OCI-LY7 (cell line): ENCODE measurements at regions not wholly inside any gene's neighbourhood (a gene's known extent, or its start where the extent isn't known, plus 50 kb on each side); places are given as distances from the start of the nearest gene placed in this dataset.

Experiments
- BruUV-seq: library from RNA; stranded (reverse); fragments of 400-500 nt; replicated peaks from 2 replicates; lab custom pipeline; 2021; lab: Mats Ljungman, UMichigan
- CTCF ChIA-PET: fragments of 300-600 bp; sonication (Branson Sonifier 250); formaldehyde crosslinking; loops from one replicate; lab custom pipeline; 2022; ENCODE audit warnings: antibody characterized with exemption; ENCODE audit not compliant: unreplicated experiment; lab: Charles Lee
- POLR2A ChIA-PET: fragments of 300-600 bp; sonication (Branson Sonifier 250); formaldehyde crosslinking; loops from one replicate; lab custom pipeline; 2022; ENCODE audit warnings: antibody characterized with exemption; lab: Charles Lee
- DNase-seq: peaks from one replicate; pipeline ENCODE4 v3.0.0-alpha.2; 2015; ENCODE audit warnings: low spot score
- H2AFZ ChIP-seq: fragments of 200-600 bp; sonication (generic), shearing (Covaris generic); 2 replicates; pipeline ENCODE4 v1.6.1; 2014; ENCODE audit warnings: mild to moderate bottlenecking, antibody characterized with exemption, low read length, moderate library complexity
- H3K27ac ChIP-seq: fragments of 200-600 bp; sonication (generic); 2 replicates; pipeline ENCODE4 v1.5.1; 2014; ENCODE audit warnings: mixed run types, low read depth, mild to moderate bottlenecking, moderate library complexity, low read length, inconsistent platforms; ENCODE audit not compliant: poor library complexity, severe bottlenecking
- H3K36me3 ChIP-seq: fragments of 200-600 bp; sonication (generic); 2 replicates; pipeline ENCODE4 v1.6.1; 2014; ENCODE audit warnings: mild to moderate bottlenecking, antibody characterized with exemption, low read length, moderate library complexity, mixed read lengths; ENCODE audit not compliant: insufficient read depth
- H3K4me1 ChIP-seq: fragments of 200-600 bp; sonication (generic); 2 replicates; pipeline ENCODE4 v1.5.1; 2014; ENCODE audit warnings: mild to moderate bottlenecking, low read length; ENCODE audit not compliant: insufficient read depth, poor library complexity, severe bottlenecking
- H3K4me2 ChIP-seq: fragments of 200-600 bp; sonication (generic); 2 replicates; pipeline ENCODE4 v1.6.1; 2014; ENCODE audit warnings: mild to moderate bottlenecking, low read length
- H3K4me3 ChIP-seq: fragments of 200-600 bp; sonication (generic); 2 replicates; pipeline ENCODE4 v1.5.1; 2014; ENCODE audit warnings: mild to moderate bottlenecking, low read depth, low read length; ENCODE audit not compliant: poor library complexity, severe bottlenecking
- H3K79me2 ChIP-seq: fragments of 200-600 bp; sonication (generic); 2 replicates; pipeline ENCODE4 v1.6.1; 2016; ENCODE audit warnings: low read depth, mild to moderate bottlenecking, low read length, moderate library complexity, mixed read lengths; ENCODE audit not compliant: insufficient read depth
- H3K9me2 ChIP-seq: fragments of 200-600 bp; sonication (generic); 2 replicates; pipeline ENCODE4 v1.6.1; 2016; ENCODE audit warnings: mild to moderate bottlenecking, low read length, mixed read lengths; ENCODE audit not compliant: insufficient read depth
- H3K9me3 ChIP-seq: fragments of 200-600 bp; sonication (generic); 2 replicates; pipeline ENCODE4 v1.6.1; 2014; ENCODE audit warnings: mild to moderate bottlenecking, mixed run types, low read length, mixed read lengths
- H4K20me1 ChIP-seq: fragments of 200-600 bp; sonication (generic); 2 replicates; pipeline ENCODE4 v1.6.1; 2014; ENCODE audit warnings: mild to moderate bottlenecking, antibody characterized with exemption, low read length, moderate library complexity, mixed read lengths; ENCODE audit not compliant: insufficient read depth
- CTCF ChIP-seq: fragments of 200-600 bp; sonication (generic); conservative IDR thresholded peaks from 2 replicates; pipeline ENCODE4 v1.5.1; 2014; ENCODE audit warnings: mild to moderate bottlenecking, antibody characterized with exemption, low read length, moderate library complexity, mixed read lengths
- EZH2phosphoT487 ChIP-seq: fragments of 200-600 bp; sonication (generic); IDR thresholded peaks from 2 replicates; pipeline ENCODE4 v1.6.1; 2018; ENCODE audit warnings: low read depth, borderline replicate concordance, mild to moderate bottlenecking, mixed run types, antibody characterized with exemption, low read length, moderate library complexity, mixed read lengths
- intact Hi-C: fragments of 100-400 bp; cut with micrococcal nuclease; formaldehyde crosslinking; loops from one replicate; pipeline ENCODE4 v1.10.0; 2022; ENCODE audit not compliant: unreplicated experiment

DNA sequence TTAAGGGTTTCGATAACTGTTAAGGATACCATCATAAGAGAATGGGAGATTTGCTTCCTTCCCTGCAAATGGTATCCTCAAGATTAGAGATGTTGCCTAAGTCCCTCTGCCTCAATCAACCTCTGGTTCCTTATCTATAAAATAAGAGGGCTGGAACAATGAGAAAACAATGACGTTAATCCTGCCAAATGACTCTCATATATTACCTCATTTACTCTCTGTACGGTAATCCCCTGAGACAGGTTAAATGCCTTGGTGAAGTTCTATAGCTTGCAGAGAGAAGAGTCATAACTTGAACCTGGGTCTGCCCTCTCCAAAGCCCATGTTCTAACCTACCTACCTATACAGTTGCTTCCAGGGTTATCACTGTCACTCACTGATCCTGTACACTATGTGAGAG, 100.2 kb upstream of the OTUD4 start:
- BruUV-seq, result no TSS peak
- intact Hi-C loops, result no loop called here
- ChIA-PET CTCF (no interaction called here), POLR2A (interaction anchor here (1.1 to 1.4 kb wide), 3 partner anchors 9 to 124 kb away, joined by 3 to 4 read pairs (median 3); no protein-coding TSS in a partner anchor)
- no peak for DNase-seq
- no peak overlapping the region for H3K4me3 ChIP-seq
- no peaks in the 10 kb centered on the region for H3K9me3 ChIP-seq
- no peaks in the 10 kb centered on the region for H3K4me1 ChIP-seq
- H2AFZ ChIP-seq, result no peak overlapping the region
- no peak overlapping the region for H3K4me2 ChIP-seq
- no peaks in the 10 kb centered on the region for H4K20me1 ChIP-seq
- no peaks in the 10 kb centered on the region for H3K79me2 ChIP-seq
- TF ChIP-seq CTCF, result no peak
- no peak for TF ChIP-seq EZH2phosphoT487
- H3K9me2 ChIP-seq, result no peaks in the 10 kb centered on the region
- no peak overlapping the region for H3K27ac ChIP-seq
- H3K36me3 ChIP-seq, result no peaks in the 10 kb centered on the region

- Histone ChIP-seq H3K4me2 (no peak overlapping the region), H3K9me2 (no peaks in the 10 kb centered on the region), H3K27ac (no peak overlapping the region), H3K9me3 (no peaks in the 10 kb centered on the region), H3K36me3 (no peaks in the 10 kb centered on the region; the same call in 1 of the 2 replicates), H3K4me3 (no peak overlapping the region), H2AFZ (no peak overlapping the region), H4K20me1 (no peaks in the 10 kb centered on the region), H3K79me2 (no peaks in the 10 kb centered on the region), H3K4me1 (no peaks in the 10 kb centered on the region)
- POLR2A ChIA-PET, result interaction anchor here (0.6 to 1.4 kb wide), 8 partner anchors 10 to 657 kb away, joined by 3 to 4 read pairs (median 3); no protein-coding TSS in a partner anchor
- no peak for DNase-seq
- intact Hi-C loops, result loop anchor here (1.0 kb wide), 1 partner anchor 266 kb away; no protein-coding TSS in a partner anchor
- no peak for TF ChIP-seq EZH2phosphoT487
- TF ChIP-seq CTCF, result no peak
- BruUV-seq, result no TSS peak
- CTCF ChIA-PET, result no interaction called here
Observed at GRCh38 chr4:145279122-145279960, 99.0 kb upstream of the OTUD4 start.
